ENCODE measurements at regions not wholly inside any gene's neighbourhood (a gene's known extent, or its start where the extent isn't known, plus 50 kb on each side); places are given as distances from the start of the nearest gene placed in this dataset.

DNA sequence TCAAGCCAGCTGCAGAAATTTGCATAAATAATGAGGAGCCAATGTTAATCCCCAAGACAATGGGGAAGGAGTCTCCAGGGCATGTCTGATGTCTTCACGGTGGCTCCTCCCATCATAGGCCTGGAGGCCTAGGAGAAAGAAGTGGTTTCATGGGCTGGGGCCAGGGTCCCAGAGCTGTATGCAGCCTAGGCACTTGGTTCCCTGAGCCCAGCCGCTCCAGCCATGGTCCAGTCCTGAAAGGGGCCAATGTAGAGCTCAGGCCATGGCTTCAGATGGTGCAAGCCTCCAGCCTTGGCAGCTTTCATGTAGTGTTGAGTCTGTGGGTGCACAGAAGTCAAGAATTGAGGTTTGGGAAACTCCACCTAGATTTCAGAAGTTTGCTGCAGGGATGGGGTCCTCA is 628.2 kb upstream of the GRIA3 start:
- TF ChIP-seq, protein P1, sequence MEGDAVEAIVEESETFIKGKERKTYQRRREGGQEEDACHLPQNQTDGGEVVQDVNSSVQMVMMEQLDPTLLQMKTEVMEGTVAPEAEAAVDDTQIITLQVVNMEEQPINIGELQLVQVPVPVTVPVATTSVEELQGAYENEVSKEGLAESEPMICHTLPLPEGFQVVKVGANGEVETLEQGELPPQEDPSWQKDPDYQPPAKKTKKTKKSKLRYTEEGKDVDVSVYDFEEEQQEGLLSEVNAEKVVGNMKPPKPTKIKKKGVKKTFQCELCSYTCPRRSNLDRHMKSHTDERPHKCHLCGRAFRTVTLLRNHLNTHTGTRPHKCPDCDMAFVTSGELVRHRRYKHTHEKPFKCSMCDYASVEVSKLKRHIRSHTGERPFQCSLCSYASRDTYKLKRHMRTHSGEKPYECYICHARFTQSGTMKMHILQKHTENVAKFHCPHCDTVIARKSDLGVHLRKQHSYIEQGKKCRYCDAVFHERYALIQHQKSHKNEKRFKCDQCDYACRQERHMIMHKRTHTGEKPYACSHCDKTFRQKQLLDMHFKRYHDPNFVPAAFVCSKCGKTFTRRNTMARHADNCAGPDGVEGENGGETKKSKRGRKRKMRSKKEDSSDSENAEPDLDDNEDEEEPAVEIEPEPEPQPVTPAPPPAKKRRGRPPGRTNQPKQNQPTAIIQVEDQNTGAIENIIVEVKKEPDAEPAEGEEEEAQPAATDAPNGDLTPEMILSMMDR (IDR thresholded peaks at IDR 0.05) = no peak
- TF ChIP-seq POLR2A (IDR thresholded peaks at IDR 0.05) = no peak
